Peyer's patch (tissue), 4 donors: ENCODE measurements at regions not wholly inside any gene's neighbourhood (a gene's known extent, or its start where the extent isn't known, plus 50 kb on each side); places are given as distances from the start of the nearest gene placed in this dataset.

Experiments
- DNase-seq, 3 donors: peaks; one replicate each; pipeline ENCODE4 v3.0.0-alpha.2; 2017 to 2019
- H3K27ac ChIP-seq, 4 donors: fragments of 200-600 bp; sonication (generic); one replicate each; pipeline ENCODE4 v1.5.1; 2016 to 2019
- H3K27me3 ChIP-seq, 2 donors: fragments of 200-600 bp; sonication (generic); one replicate each; pipeline ENCODE4 v1.5.1; 2019
- H3K36me3 ChIP-seq, 3 donors: fragments of 200-600 bp; sonication (generic); one replicate each; pipeline ENCODE4 v1.5.1; 2016 to 2019
- H3K4me1 ChIP-seq, 4 donors: fragments of 200-600 bp; sonication (generic); one replicate each; pipeline ENCODE4 v1.5.1; 2016 to 2019
- H3K4me3 ChIP-seq, 4 donors: fragments of 200-600 bp; sonication (generic); 1 replicate in 3 of 4; 2 replicates in 1 of 4; pipeline ENCODE4 v1.5.1; 2016 to 2019; ENCODE audit warnings: mild to moderate bottlenecking in 1 of 4
- H3K9me3 ChIP-seq, 4 donors: fragments of 200-600 bp; sonication (generic); one replicate each; pipeline ENCODE4 v1.5.1; 2016 to 2019; ENCODE audit warnings: mild to moderate bottlenecking in 1 of 4
- POLR2A ChIP-seq, 2 donors: fragments of 450-650 bp; IDR thresholded peaks; one replicate each; pipeline ENCODE4 v1.5.1; 2017; ENCODE audit warnings: antibody characterized with exemption in 2 of 2, mild to moderate bottlenecking in 2 of 2, moderate library complexity in 2 of 2
- TF ChIP-seq, protein P1 (sequence below), 6 experiments: fragments of 450-650 bp in 4 of 6; fragments of 200-600 bp in 2 of 6; sonication (generic) in 1 of 6; IDR thresholded peaks; one replicate each; pipeline ENCODE4 v1.5.1; 2017 to 2019; ENCODE audit warnings: antibody characterized with exemption in 6 of 6, mild to moderate bottlenecking in 3 of 6, moderate library complexity in 1 of 6

DNA sequence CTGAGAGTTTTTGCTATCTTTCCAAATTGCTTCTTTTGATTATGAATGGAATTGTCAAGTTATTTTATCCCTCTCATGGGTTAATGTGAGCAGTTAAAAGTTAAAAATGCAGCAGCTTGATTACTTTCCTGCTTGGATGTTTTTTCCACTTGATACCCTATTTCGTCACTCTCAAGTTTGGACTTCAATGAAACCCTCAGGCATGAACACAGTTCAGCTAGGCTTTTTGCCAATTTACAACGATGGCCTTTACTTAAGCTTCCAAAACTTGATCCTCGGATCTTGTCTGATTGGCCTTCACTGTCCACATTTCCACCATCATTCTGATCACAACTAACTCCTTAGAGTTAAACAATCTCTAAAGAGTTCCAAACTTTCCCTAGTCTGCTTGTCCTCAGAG, 752.4 kb upstream of the PRMT6 start:
- Histone ChIP-seq H3K4me1 (no peaks in the 10 kb centered on the region), H3K27ac (no peak overlapping the region), H3K27me3 (no peaks in the 10 kb centered on the region), H3K9me3 (peaks cover 0 to 10% (median 0%) of the 10 kb centered on the region in 4 donors), H3K4me3 (no peak overlapping the region), H3K36me3 (no peaks in the 10 kb centered on the region)
- DNase-seq: no peak
- TF ChIP-seq, protein P1, sequence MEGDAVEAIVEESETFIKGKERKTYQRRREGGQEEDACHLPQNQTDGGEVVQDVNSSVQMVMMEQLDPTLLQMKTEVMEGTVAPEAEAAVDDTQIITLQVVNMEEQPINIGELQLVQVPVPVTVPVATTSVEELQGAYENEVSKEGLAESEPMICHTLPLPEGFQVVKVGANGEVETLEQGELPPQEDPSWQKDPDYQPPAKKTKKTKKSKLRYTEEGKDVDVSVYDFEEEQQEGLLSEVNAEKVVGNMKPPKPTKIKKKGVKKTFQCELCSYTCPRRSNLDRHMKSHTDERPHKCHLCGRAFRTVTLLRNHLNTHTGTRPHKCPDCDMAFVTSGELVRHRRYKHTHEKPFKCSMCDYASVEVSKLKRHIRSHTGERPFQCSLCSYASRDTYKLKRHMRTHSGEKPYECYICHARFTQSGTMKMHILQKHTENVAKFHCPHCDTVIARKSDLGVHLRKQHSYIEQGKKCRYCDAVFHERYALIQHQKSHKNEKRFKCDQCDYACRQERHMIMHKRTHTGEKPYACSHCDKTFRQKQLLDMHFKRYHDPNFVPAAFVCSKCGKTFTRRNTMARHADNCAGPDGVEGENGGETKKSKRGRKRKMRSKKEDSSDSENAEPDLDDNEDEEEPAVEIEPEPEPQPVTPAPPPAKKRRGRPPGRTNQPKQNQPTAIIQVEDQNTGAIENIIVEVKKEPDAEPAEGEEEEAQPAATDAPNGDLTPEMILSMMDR (IDR thresholded peaks at IDR 0.05): no peak
- no peak for TF ChIP-seq POLR2A (IDR thresholded peaks at IDR 0.05)

DNA sequence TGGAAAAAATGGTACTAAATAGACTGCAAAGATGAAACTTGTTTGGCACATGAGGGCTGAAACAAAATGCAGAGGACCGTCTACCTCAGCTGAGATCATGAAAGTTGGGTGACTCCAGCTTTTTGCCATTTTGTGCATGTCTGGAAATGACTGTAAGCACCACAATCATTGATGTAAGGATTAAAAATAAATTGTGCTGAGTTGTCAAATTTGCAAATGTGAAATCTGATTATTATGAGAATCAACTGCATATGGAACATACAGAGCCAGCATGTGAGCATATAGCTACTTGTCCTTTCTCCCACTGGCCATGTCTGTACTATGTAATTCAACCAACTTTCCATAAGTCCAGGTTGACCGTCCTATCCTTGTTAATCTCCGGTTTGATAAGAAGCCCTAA, 736.9 kb upstream of the PRMT6 start:
- H3K27ac ChIP-seq: no peak overlapping the region
- no peak for TF ChIP-seq POLR2A (IDR thresholded peaks at IDR 0.05)
- TF ChIP-seq, protein P1 (IDR thresholded peaks at IDR 0.05): no peak
- no peaks in the 10 kb centered on the region for H3K36me3 ChIP-seq
- no peak overlapping the region for H3K4me3 ChIP-seq
- H3K9me3 ChIP-seq: no peaks in the 10 kb centered on the region
- no peaks in the 10 kb centered on the region for H3K27me3 ChIP-seq
- DNase-seq: no peak
- H3K4me1 ChIP-seq: no peaks in the 10 kb centered on the region

DNA sequence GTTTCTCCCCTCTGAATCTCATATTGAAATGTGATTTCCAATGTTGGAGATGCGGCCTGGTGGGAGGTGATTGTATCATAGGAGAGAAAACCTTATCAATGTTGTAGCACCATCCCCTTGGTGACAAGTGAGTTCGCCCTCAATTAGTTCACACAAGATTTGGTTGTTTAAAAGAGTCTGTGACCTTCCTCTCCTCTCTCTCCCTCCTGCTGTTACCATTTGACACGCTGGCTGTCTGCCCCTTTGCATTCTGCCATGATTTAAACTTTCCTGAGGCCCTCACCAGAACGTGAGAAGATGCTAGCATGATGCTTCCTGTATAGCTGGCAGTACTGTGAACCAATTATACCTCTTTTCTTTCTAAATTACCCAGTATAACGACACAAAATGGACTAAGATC, 730.9 kb upstream of the PRMT6 start:
- no peak for TF ChIP-seq POLR2A (IDR thresholded peaks at IDR 0.05)
- TF ChIP-seq, protein P1 (IDR thresholded peaks at IDR 0.05): no peak
- no peak overlapping the region for H3K27ac ChIP-seq
- H3K4me3 ChIP-seq: no peak overlapping the region
- no peaks in the 10 kb centered on the region for H3K27me3 ChIP-seq
- H3K4me1 ChIP-seq: no peaks in the 10 kb centered on the region
- DNase-seq: no peak
- no peaks in the 10 kb centered on the region for H3K36me3 ChIP-seq
- no peaks in the 10 kb centered on the region for H3K9me3 ChIP-seq

DNA sequence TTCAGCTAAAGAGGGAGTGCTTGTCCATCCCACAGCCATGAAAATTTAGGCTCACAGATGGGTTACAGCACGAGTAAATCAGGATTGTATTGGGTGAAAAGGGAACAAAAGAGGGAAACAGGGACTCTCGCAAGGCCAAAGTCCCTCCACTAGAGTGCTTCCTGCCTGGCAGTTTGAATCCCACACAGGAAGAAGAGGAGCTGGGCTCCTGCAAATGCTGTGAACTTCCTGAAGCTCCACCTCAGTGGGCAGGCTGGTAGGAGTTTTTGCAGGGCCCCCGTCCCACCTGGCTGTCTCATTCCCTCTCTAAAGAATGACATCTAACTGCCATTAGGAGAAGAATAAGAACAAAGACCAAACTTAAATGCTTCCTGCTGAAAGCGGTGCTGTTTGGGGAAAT, 712.0 kb upstream of the PRMT6 start:
- no peak overlapping the region for H3K27ac ChIP-seq
- no peaks in the 10 kb centered on the region for H3K27me3 ChIP-seq

DNA sequence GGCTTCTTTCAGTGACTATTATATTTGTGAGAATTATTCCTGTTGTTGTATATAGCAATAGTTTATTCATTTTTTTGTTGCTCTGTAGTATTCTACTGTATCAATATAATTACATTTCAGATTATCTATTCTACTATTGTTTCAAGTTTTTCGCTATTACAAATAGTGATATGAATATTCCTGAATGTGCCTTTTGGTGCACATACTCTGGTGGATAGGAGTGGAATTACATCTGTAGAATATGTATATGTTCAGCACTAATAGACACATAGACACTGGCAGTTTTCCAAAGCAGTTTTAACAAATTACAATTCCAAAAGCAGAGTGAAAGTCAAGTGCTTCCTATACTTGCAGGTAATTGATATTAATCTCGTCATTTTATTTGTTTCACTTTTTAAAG, 696.2 kb upstream of the PRMT6 start:
- TF ChIP-seq, protein P1 (IDR thresholded peaks at IDR 0.05): peak in 1 of 6 experiments; percentile 41
- TF ChIP-seq POLR2A (IDR thresholded peaks at IDR 0.05): no peak
- no peaks in the 10 kb centered on the region for H3K36me3 ChIP-seq
- no peak overlapping the region for H3K27ac ChIP-seq
- peaks cover 0 to 3% (median 0%) of the 10 kb centered on the region in 4 donors for H3K9me3 ChIP-seq
- H3K4me1 ChIP-seq: no peaks in the 10 kb centered on the region
- no peak overlapping the region for H3K4me3 ChIP-seq
- DNase-seq: no peak
- no peaks in the 10 kb centered on the region for H3K27me3 ChIP-seq

More for the DNA sequence above, 712.0 kb upstream of the PRMT6 start:
- no peak for DNase-seq
- no peaks in the 10 kb centered on the region for H3K4me1 ChIP-seq
- no peak for TF ChIP-seq POLR2A (IDR thresholded peaks at IDR 0.05)
- TF ChIP-seq, protein P1 (IDR thresholded peaks at IDR 0.05): no peak
- H3K4me3 ChIP-seq: no peak overlapping the region
- H3K9me3 ChIP-seq: no peaks in the 10 kb centered on the region
- H3K36me3 ChIP-seq: no peaks in the 10 kb centered on the region
